ENCODE measurements at regions not wholly inside any gene's neighbourhood (a gene's known extent, or its start where the extent isn't known, plus 50 kb on each side); places are given as distances from the start of the nearest gene placed in this dataset.
"Not testable (repeated sequence)": the region's sequence is repeated elsewhere in the genome, so short reads cannot be mapped to it uniquely, and the experiment has no call there.

GRCh38 chr5:84477485-84477884, 92.8 kb upstream of the EDIL3 start:
- no peak for DNase-seq

GRCh38 chr5:84474126-84474525, 89.4 kb upstream of the EDIL3 start:
- DNase-seq, result no peak

GRCh38 chr5:84453405-84453804, 68.7 kb upstream of the EDIL3 start:
- no peak for DNase-seq

- DNase-seq, result no peak
Observed at GRCh38 chr5:84450617-84451414, 66.1 kb upstream of the EDIL3 start.

GRCh38 chr5:84445049-84445685, 60.5 kb upstream of the EDIL3 start:
- no peak for DNase-seq

GRCh38 chr5:84438456-84438855, 53.8 kb upstream of the EDIL3 start:
- DNase-seq, result no peak

GRCh38 chr5:84437673-84438315, 53.1 kb upstream of the EDIL3 start:
- no peak for DNase-seq

GRCh38 chr5:84436866-84437265, 52.2 kb upstream of the EDIL3 start:
- DNase-seq, result no peak

GRCh38 chr5:84435861-84436346, 51.2 kb upstream of the EDIL3 start:
- DNase-seq, result not testable (repeated sequence)

Measured in NCI-H187 (cell line).